ENCODE measurements at regions not wholly inside any gene's neighbourhood (a gene's known extent, or its start where the extent isn't known, plus 50 kb on each side); places are given as distances from the start of the nearest gene placed in this dataset.

DNA sequence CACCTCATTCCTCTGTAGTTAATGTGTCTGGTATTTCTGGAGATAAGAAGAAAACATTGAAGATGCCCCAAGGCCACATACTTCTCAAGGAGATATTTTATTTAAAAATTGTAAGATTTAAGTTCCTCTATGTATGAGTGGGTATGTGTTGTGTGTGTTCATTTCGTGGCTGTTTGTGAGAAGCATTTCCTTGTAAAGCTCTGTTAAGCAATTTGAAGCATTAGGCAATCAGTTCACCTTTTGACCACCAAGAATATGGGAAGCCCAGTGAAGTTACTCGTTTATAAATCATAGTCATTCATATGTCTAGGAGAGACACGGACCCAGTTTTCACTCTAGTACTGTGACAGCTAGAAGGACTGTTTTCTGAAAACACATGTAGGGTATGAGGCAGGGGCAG, 717.6 kb upstream of the MAP3K7 start:
- Histone ChIP-seq H4K20me1 (ENCODE audit: control insufficient read depth, extremely low read depth, insufficient read depth, low read length) (no peaks in the 10 kb centered on the region), H3K4me3 (ENCODE audit: control insufficient read depth in 2 of 3, extremely low read depth in 1 of 3, insufficient read depth in 2 of 3, low read depth in 1 of 3, low read length in 3 of 3) (no peak overlapping the region), H3K9me3 (ENCODE audit: control insufficient read depth, low read depth, low read length) (no peaks in the 10 kb centered on the region), H3K9ac (ENCODE audit: control insufficient read depth, extremely low read depth, insufficient read depth, low read length) (no peak overlapping the region), H3K27me3 (ENCODE audit: control insufficient read depth, extremely low read depth, insufficient read depth, low read length) (no peaks in the 10 kb centered on the region), H3K4me1 (ENCODE audit: control insufficient read depth, extremely low read depth, insufficient read depth, low read length) (no peaks in the 10 kb centered on the region), H3K9me1 (ENCODE audit: control insufficient read depth, extremely low read depth, insufficient read depth, low read length) (no peaks in the 10 kb centered on the region), H3K27ac (ENCODE audit: control insufficient read depth, insufficient read depth, low read length) (no peak overlapping the region), H3K79me2 (ENCODE audit: control insufficient read depth, insufficient read depth, low read length) (no peaks in the 10 kb centered on the region), H2AFZ (ENCODE audit: control insufficient read depth, low read length) (no peak overlapping the region), H3K4me2 (ENCODE audit: control insufficient read depth, extremely low read depth, insufficient read depth, low read depth, low read length) (no peak overlapping the region), H3K36me3 (ENCODE audit: control insufficient read depth in 2 of 2, extremely low read depth in 1 of 2, insufficient read depth in 2 of 2, low read length in 2 of 2) (no peaks in the 10 kb centered on the region)
- FAIRE-seq (no peak), DNase-seq (ENCODE audit: low read depth, low spot score) (no peak)
- no peak for TF ChIP-seq EZH2 (IDR thresholded peaks at IDR 0.05; ENCODE audit: low read length)
- TF ChIP-seq, protein P1, sequence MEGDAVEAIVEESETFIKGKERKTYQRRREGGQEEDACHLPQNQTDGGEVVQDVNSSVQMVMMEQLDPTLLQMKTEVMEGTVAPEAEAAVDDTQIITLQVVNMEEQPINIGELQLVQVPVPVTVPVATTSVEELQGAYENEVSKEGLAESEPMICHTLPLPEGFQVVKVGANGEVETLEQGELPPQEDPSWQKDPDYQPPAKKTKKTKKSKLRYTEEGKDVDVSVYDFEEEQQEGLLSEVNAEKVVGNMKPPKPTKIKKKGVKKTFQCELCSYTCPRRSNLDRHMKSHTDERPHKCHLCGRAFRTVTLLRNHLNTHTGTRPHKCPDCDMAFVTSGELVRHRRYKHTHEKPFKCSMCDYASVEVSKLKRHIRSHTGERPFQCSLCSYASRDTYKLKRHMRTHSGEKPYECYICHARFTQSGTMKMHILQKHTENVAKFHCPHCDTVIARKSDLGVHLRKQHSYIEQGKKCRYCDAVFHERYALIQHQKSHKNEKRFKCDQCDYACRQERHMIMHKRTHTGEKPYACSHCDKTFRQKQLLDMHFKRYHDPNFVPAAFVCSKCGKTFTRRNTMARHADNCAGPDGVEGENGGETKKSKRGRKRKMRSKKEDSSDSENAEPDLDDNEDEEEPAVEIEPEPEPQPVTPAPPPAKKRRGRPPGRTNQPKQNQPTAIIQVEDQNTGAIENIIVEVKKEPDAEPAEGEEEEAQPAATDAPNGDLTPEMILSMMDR (optimal IDR thresholded peaks at IDR 0.05 in 1 of 3, IDR thresholded peaks at IDR 0.05 in 1 of 3, conservative IDR thresholded peaks at IDR 0.05 in 1 of 3; ENCODE audit: extremely low read depth in 1 of 3, insufficient read depth in 2 of 3, low read length in 3 of 3): no peak
- dilution Hi-C loops (cut with MboI; ENCODE audit: extremely low pct_ligation_motif_present, low sequenced_read_pairs): no loop called here

DNA sequence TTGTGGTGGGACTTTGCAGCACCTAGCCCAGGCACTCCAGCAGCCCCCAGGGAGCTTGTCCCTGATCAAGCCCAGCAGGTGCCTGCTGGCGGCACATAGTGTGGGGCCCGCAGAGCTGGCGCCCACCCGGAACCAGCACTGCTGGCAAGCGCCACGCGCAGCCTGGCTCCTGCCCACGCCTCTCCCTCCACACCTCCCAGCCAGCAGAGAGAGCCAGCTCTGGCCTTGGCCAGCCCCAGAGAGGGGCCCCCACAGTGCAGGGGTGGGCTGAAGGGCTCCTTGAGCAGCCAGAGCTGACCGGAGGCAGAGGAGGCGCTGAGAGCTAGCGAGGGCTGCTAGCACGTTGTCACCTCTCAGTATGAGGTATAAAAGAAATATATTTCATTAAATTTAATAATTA, 716.5 kb upstream of the MAP3K7 start:
- no peak for TF ChIP-seq EZH2 (IDR thresholded peaks at IDR 0.05; ENCODE audit: low read length)
- TF ChIP-seq, protein P1 (optimal IDR thresholded peaks at IDR 0.05 in 1 of 3, IDR thresholded peaks at IDR 0.05 in 1 of 3, conservative IDR thresholded peaks at IDR 0.05 in 1 of 3; ENCODE audit: extremely low read depth in 1 of 3, insufficient read depth in 2 of 3, low read length in 3 of 3): no peak
- DNase-seq (ENCODE audit: low read depth, low spot score) (no peak), FAIRE-seq (no peak)
- Histone ChIP-seq H3K9me3 (ENCODE audit: control insufficient read depth, low read depth, low read length) (no peaks in the 10 kb centered on the region), H3K36me3 (ENCODE audit: control insufficient read depth in 2 of 2, extremely low read depth in 1 of 2, insufficient read depth in 2 of 2, low read length in 2 of 2) (no peaks in the 10 kb centered on the region), H3K79me2 (ENCODE audit: control insufficient read depth, insufficient read depth, low read length) (no peaks in the 10 kb centered on the region), H2AFZ (ENCODE audit: control insufficient read depth, low read length) (no peak overlapping the region), H3K4me3 (ENCODE audit: control insufficient read depth in 2 of 3, extremely low read depth in 1 of 3, insufficient read depth in 2 of 3, low read depth in 1 of 3, low read length in 3 of 3) (no peak overlapping the region), H3K4me1 (ENCODE audit: control insufficient read depth, extremely low read depth, insufficient read depth, low read length) (no peaks in the 10 kb centered on the region), H3K27me3 (ENCODE audit: control insufficient read depth, extremely low read depth, insufficient read depth, low read length) (no peaks in the 10 kb centered on the region), H4K20me1 (ENCODE audit: control insufficient read depth, extremely low read depth, insufficient read depth, low read length) (no peaks in the 10 kb centered on the region), H3K27ac (ENCODE audit: control insufficient read depth, insufficient read depth, low read length) (no peak overlapping the region), H3K4me2 (ENCODE audit: control insufficient read depth, extremely low read depth, insufficient read depth, low read depth, low read length) (no peak overlapping the region), H3K9me1 (ENCODE audit: control insufficient read depth, extremely low read depth, insufficient read depth, low read length) (no peaks in the 10 kb centered on the region), H3K9ac (ENCODE audit: control insufficient read depth, extremely low read depth, insufficient read depth, low read length) (no peak overlapping the region)
- dilution Hi-C loops (cut with MboI; ENCODE audit: extremely low pct_ligation_motif_present, low sequenced_read_pairs): no loop called here

All from keratinocyte (primary cell).